Muscle layer of duodenum (tissue), 2 donors: ENCODE measurements at regions not wholly inside any gene's neighbourhood (a gene's known extent, or its start where the extent isn't known, plus 50 kb on each side); places are given as distances from the start of the nearest gene placed in this dataset.
"Not testable (repeated sequence)": the region's sequence is repeated elsewhere in the genome, so short reads cannot be mapped to it uniquely, and the experiment has no call there.

ENCODE experiments used
- H3K27ac ChIP-seq: one replicate; pipeline ENCODE4 v1.7.0; 2013; ENCODE audit warnings: mild to moderate bottlenecking, low read length
- H3K27me3 ChIP-seq: one replicate; pipeline ENCODE4 v1.7.0; 2013; ENCODE audit warnings: low read depth, mild to moderate bottlenecking, control low read depth, low read length
- H3K36me3 ChIP-seq, 2 donors: one replicate each; pipeline ENCODE4 v1.7.0; 2013; ENCODE audit warnings: low read length in 2 of 2, control low read depth in 1 of 2, mild to moderate bottlenecking in 1 of 2; ENCODE audit not compliant: insufficient read depth in 2 of 2, control insufficient read depth in 1 of 2
- H3K4me1 ChIP-seq, 2 donors: one replicate each; pipeline ENCODE4 v1.7.0; 2013; ENCODE audit warnings: low read length in 2 of 2, mild to moderate bottlenecking in 2 of 2, control low read depth in 1 of 2, moderate library complexity in 1 of 2; ENCODE audit not compliant: insufficient read depth in 2 of 2, control insufficient read depth in 1 of 2
- H3K4me3 ChIP-seq, 2 donors: one replicate each; pipeline ENCODE4 v1.7.0; 2013; ENCODE audit warnings: low read length in 2 of 2, low read depth in 1 of 2, mild to moderate bottlenecking in 1 of 2
- H3K9me3 ChIP-seq, 2 donors: one replicate each; pipeline ENCODE4 v1.7.0; 2013; ENCODE audit warnings: low read length in 2 of 2, control low read depth in 1 of 2, mild to moderate bottlenecking in 1 of 2; ENCODE audit not compliant: control insufficient read depth in 1 of 2
- donor health status: healthy.

DNA sequence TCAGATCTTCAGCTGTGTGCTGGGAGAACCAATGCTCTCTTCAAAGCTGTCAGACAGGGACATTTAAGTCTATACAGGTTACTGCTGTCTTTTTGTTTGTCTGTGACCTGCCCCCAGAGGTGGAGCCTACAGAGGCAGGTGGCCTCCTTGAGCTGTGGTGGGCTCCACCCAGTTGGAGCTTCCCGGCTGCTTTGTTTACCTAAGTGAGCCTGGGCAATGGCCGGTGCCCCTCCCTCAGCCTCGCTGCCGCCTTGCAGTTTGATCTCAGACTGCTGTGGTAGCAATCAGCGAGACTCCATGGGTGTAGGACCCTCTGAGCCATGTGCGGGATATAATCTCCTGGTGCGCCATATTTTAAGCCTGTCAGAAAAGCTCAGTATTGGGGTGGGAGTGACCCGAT is 745.8 kb upstream of the POU3F2 start:
- not testable (repeated sequence) for H3K27me3 ChIP-seq, H3K4me3 ChIP-seq, H3K27ac ChIP-seq, H3K4me1 ChIP-seq, H3K36me3 ChIP-seq, H3K9me3 ChIP-seq

DNA sequence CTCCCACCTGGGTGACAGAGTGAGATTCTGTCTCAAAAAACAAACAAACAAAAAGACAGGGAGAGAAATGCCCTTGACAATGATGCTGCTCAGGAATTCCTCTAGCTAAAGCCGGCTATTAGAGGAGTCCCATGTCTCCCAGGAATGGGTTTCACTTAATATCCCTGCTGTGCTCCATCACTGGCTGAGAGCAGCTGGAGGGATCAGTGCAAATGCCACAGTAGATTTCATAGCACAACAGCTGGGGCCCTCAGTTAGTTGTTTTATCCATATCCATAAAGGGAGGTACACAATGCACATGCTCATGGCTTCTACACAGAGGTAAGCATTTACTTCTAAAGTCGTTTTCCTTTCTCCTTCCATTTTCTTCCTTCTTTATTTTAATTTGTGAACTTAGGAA is 742.0 kb upstream of the POU3F2 start:
- H3K4me1 ChIP-seq, result no peaks in the 10 kb centered on the region
- no peaks in the 10 kb centered on the region for H3K36me3 ChIP-seq
- no peaks in the 10 kb centered on the region for H3K27me3 ChIP-seq
- H3K27ac ChIP-seq, result no peak overlapping the region
- H3K4me3 ChIP-seq, result no peak overlapping the region
- no peaks in the 10 kb centered on the region for H3K9me3 ChIP-seq

DNA sequence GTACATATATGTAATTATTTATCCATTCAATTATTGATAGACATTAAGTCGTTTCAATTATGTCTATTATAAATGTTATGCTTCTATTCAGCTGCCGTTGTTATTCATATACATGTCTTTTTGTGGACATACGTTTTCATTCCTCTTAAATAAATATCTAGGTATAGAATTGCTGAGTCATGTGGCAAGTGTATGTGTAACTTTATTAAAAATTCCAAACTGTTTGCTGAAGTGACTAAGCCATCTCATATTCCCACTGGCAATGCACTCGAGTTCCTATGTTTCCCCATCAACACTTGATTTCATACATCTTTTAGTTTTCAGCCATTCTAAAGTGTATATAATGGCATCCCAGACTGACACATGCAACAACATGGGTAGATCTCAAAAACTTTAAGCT is 739.7 kb upstream of the POU3F2 start:
- Histone ChIP-seq H3K27ac (no peak overlapping the region), H3K4me1 (no peaks in the 10 kb centered on the region), H3K27me3 (no peaks in the 10 kb centered on the region), H3K4me3 (no peak overlapping the region), H3K36me3 (no peaks in the 10 kb centered on the region), H3K9me3 (no peaks in the 10 kb centered on the region)

DNA sequence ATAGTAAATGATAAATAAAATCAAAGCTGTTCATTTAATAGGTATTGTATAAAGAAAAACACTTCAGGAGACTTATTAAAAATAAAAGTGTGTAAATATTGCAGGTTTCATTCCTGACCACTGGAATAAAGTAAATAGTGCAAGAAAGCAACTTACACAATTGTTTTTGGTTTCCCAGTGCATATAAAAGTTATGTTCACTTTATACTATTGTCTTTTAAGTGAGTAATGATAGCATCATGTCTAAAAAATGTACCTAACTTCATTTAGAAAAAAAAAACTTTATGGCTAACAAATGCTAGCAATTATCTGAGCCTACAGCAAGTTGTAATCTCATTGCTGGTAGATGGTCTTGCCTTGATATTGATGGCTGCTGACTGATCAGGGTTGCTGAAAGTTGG is 726.6 kb upstream of the POU3F2 start:
- H3K4me3 ChIP-seq, result no peak overlapping the region
- H3K36me3 ChIP-seq, result no peaks in the 10 kb centered on the region
- no peak overlapping the region for H3K27ac ChIP-seq
- no peaks in the 10 kb centered on the region for H3K27me3 ChIP-seq
- H3K9me3 ChIP-seq, result peaks cover 0 to 1% of the 10 kb centered on the region in 2 donors
- no peaks in the 10 kb centered on the region for H3K4me1 ChIP-seq

GRCh38 chr6:98116455-98116854 is 717.9 kb upstream of the POU3F2 start:
- no peaks in the 10 kb centered on the region for H3K4me1 ChIP-seq
- no peaks in the 10 kb centered on the region for H3K36me3 ChIP-seq
- no peak overlapping the region for H3K27ac ChIP-seq
- H3K9me3 ChIP-seq, result no peaks in the 10 kb centered on the region
- no peak overlapping the region for H3K4me3 ChIP-seq
- H3K27me3 ChIP-seq, result no peaks in the 10 kb centered on the region

GRCh38 chr6:98117068-98117467 is 717.3 kb upstream of the POU3F2 start:
- no peaks in the 10 kb centered on the region for H3K4me1 ChIP-seq
- no peaks in the 10 kb centered on the region for H3K36me3 ChIP-seq
- no peaks in the 10 kb centered on the region for H3K27me3 ChIP-seq
- H3K4me3 ChIP-seq, result no peak overlapping the region
- H3K27ac ChIP-seq, result no peak overlapping the region
- H3K9me3 ChIP-seq, result no peaks in the 10 kb centered on the region

DNA sequence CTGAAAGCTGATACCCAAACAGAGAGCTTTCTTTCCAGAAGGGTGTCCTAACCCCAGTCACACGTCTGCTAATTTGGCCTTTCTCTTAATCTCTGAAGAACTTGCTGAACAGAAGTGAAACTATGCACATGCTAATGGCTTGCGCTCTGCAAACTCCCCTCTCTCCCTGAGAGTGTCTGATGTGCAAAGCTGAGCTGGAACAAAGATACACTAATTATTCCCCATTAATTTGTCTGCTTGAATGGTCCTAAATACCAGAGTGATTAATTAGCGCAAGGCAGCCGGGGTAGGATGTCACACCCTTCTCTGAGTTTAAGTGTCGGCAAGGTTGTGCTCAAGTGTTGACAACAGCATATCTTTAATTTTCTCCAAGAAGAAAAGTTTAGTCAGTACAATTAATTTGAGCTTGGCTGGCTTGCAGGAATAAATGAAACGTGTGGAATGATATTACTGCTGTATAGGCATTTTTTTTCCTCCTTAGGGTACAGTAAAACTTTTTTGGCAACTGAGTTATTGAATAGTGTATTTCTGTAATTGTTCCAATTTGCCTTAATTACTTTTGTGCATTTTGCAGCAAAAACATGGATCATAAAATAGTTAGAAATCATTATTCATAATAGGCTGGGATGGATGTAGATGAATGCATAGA is 715.9 kb upstream of the POU3F2 start:
- no peaks in the 10 kb centered on the region for H3K27me3 ChIP-seq
- H3K4me1 ChIP-seq, result no peaks in the 10 kb centered on the region
- H3K36me3 ChIP-seq, result no peaks in the 10 kb centered on the region
- H3K9me3 ChIP-seq, result no peaks in the 10 kb centered on the region
- H3K4me3 ChIP-seq, result no peak overlapping the region
- no peak overlapping the region for H3K27ac ChIP-seq

- Histone ChIP-seq H3K36me3 (no peaks in the 10 kb centered on the region), H3K27ac (no peak overlapping the region), H3K27me3 (no peaks in the 10 kb centered on the region), H3K9me3 (no peaks in the 10 kb centered on the region), H3K4me1 (no peaks in the 10 kb centered on the region), H3K4me3 (no peak overlapping the region)
Observed at GRCh38 chr6:98124171-98124570, 710.2 kb upstream of the POU3F2 start.

GRCh38 chr6:98131290-98131990 is 702.9 kb upstream of the POU3F2 start:
- Histone ChIP-seq H3K4me1 (no peaks in the 10 kb centered on the region), H3K27me3 (no peaks in the 10 kb centered on the region), H3K4me3 (no peak overlapping the region), H3K9me3 (no peaks in the 10 kb centered on the region), H3K27ac (no peak overlapping the region), H3K36me3 (no peaks in the 10 kb centered on the region)

- H3K27me3 ChIP-seq, result no peaks in the 10 kb centered on the region
- no peak overlapping the region for H3K4me3 ChIP-seq
- H3K36me3 ChIP-seq, result no peaks in the 10 kb centered on the region
- H3K27ac ChIP-seq, result no peak overlapping the region
- peaks cover 0 to 3% of the 10 kb centered on the region in 2 donors for H3K9me3 ChIP-seq
- no peaks in the 10 kb centered on the region for H3K4me1 ChIP-seq
Observed at GRCh38 chr6:98136333-98136732, 698.0 kb upstream of the POU3F2 start.

GRCh38 chr6:98137391-98137790 is 697.0 kb upstream of the POU3F2 start:
- Histone ChIP-seq H3K36me3 (no peaks in the 10 kb centered on the region), H3K4me1 (no peaks in the 10 kb centered on the region), H3K27ac (no peak overlapping the region), H3K9me3 (peaks cover 0 to 3% of the 10 kb centered on the region in 2 donors), H3K4me3 (no peak overlapping the region), H3K27me3 (no peaks in the 10 kb centered on the region)

DNA sequence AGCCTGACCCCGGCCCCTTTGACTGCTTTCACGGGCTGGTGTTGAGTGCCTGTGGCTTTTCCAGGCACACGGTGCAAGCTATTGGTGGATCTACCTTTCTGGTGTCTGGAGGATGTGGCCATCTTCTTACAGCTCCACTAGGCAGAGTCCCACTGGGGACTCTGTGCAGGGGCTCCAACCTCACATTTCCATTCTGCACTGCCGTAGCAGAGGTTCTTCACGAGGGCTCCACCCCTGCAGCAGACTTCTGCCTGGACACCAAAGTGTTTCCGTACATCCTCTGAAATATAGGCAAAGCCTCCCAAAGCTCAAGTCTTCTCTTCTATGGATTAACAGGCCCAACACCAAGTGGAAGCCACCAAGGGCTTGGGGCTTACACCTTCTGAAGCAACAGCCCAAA is 691.5 kb upstream of the POU3F2 start:
- H3K27ac ChIP-seq, result no peak overlapping the region
- H3K27me3 ChIP-seq, result no peaks in the 10 kb centered on the region
- no peak overlapping the region for H3K4me3 ChIP-seq

More for the DNA sequence above, 691.5 kb upstream of the POU3F2 start:
- Histone ChIP-seq H3K9me3 (peaks cover 0 to 7% of the 10 kb centered on the region in 2 donors), H3K36me3 (no peaks in the 10 kb centered on the region), H3K4me1 (no peaks in the 10 kb centered on the region)
